ENCODE measurements at regions not wholly inside any gene's neighbourhood (a gene's known extent, or its start where the extent isn't known, plus 50 kb on each side); places are given as distances from the start of the nearest gene placed in this dataset.

DNA sequence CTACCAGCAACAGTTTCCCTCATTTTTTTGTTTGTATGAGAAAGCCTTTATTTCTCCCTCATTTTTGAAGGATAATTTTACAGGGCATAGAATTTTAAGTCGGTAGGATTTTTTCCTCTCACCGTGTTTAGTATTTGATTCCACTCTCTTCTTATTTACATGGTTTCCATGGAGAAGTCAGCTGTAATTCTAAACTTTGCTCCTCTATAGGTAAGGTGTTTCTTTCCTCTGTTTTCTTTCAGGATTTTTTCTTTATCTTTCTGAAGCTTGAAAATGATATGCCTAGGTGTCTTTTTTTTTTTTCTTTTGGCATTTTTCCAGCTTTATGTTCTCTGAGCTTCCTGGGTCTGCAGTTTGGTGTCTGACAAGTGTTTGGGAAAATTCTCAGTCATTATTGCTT, 75.6 kb upstream of the ETV6 start:
- ATAC-seq: no peak
- Mint-ChIP-seq H3K27me3 (ENCODE audit: low read depth) (peaks cover 29% of the 10 kb centered on the region), H3K9me3 (ENCODE audit: insufficient read depth) (no peaks in the 10 kb centered on the region), H3K4me1 (ENCODE audit: low read depth) (no peaks in the 10 kb centered on the region), H3K36me3 (ENCODE audit: low read depth) (peaks cover 5% of the 10 kb centered on the region), H3K27ac (no peak overlapping the region), H3K4me3 (no peak overlapping the region)
- CTCF ChIA-PET: interaction anchor here (1.5 kb wide), 1 partner anchor 459 kb away, joined by 8 read pairs; no protein-coding TSS in a partner anchor
- no peak for DNase-seq
- POLR2A ChIA-PET: no interaction called here

GRCh38 chr12:11576104-11576503, 73.4 kb upstream of the ETV6 start:
- Mint-ChIP-seq H3K36me3 (ENCODE audit: low read depth) (peaks cover 5% of the 10 kb centered on the region), H3K9me3 (ENCODE audit: insufficient read depth) (no peaks in the 10 kb centered on the region), H3K4me1 (ENCODE audit: low read depth) (no peaks in the 10 kb centered on the region), H3K27me3 (ENCODE audit: low read depth) (peaks cover 31% of the 10 kb centered on the region), H3K27ac (no peak overlapping the region), H3K4me3 (no peak overlapping the region)
- no peak for ATAC-seq
- no peak for DNase-seq
- ChIA-PET CTCF (interaction anchor here (1.8 kb wide), 1 partner anchor 457 kb away, joined by 14 read pairs; no protein-coding TSS in a partner anchor), POLR2A (no interaction called here)

- no peak overlapping the region for H3K27ac Mint-ChIP-seq
- H3K4me3 Mint-ChIP-seq: no peak overlapping the region
- peaks cover 28% of the 10 kb centered on the region for H3K27me3 Mint-ChIP-seq (ENCODE audit: low read depth)
- ChIA-PET CTCF (interaction anchor here (1.7 to 1.9 kb wide), 2 partner anchors 23 to 456 kb away, joined by 8 to 12 read pairs; no protein-coding TSS in a partner anchor), POLR2A (interaction anchor here (0.6 kb wide), 1 partner anchor 561 kb away, joined by 3 read pairs; no protein-coding TSS in a partner anchor)
- no peak for ATAC-seq
- H3K4me1 Mint-ChIP-seq (ENCODE audit: low read depth): peaks cover 2% of the 10 kb centered on the region
- peaks cover 5% of the 10 kb centered on the region for H3K36me3 Mint-ChIP-seq (ENCODE audit: low read depth)
- DNase-seq: no peak
- H3K9me3 Mint-ChIP-seq (ENCODE audit: insufficient read depth): no peaks in the 10 kb centered on the region
Observed at GRCh38 chr12:11577658-11578260, 71.7 kb upstream of the ETV6 start.

DNA sequence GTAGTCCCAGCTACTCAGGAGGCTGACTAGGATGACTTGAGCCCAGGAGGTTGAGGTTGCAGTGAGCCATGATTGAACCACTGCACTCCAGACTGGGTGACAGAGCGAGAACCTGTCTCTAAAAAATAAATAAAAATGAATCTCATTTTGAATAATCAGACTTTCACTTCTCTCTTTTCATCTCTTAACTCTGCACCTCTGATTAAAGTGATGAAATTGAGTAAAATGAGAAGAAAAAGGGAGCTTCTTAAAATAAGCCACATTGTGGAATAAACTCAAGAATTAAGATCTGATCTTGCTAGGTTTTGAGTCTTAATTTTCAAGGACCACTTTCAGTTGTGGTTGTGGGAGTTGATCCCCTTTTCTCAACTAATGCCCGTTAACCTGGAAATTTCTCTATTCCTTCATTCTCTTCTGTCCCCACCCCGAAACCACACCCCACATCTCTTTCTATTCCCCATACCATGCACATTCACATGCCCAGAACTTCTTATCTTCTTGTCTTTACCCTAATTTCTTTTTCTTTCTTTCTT, 70.9 kb upstream of the ETV6 start:
- Mint-ChIP-seq H3K9me3 (ENCODE audit: insufficient read depth) (no peaks in the 10 kb centered on the region), H3K27ac (no peak overlapping the region), H3K4me3 (no peak overlapping the region), H3K27me3 (ENCODE audit: low read depth) (peaks cover 31% of the 10 kb centered on the region), H3K4me1 (ENCODE audit: low read depth) (peaks cover 2% of the 10 kb centered on the region), H3K36me3 (ENCODE audit: low read depth) (peaks cover 5% of the 10 kb centered on the region)
- ChIA-PET CTCF (interaction anchor here (1.7 to 1.9 kb wide), 2 partner anchors 23 to 455 kb away, joined by 8 to 12 read pairs; no protein-coding TSS in a partner anchor), POLR2A (no interaction called here)
- no peak for ATAC-seq
- no peak for DNase-seq

GRCh38 chr12:11580125-11580751, 69.2 kb upstream of the ETV6 start:
- CTCF ChIA-PET: interaction anchor here (1.0 to 5.2 kb wide), 15 partner anchors 10 to 752 kb away, joined by 3 to 142 read pairs (median 4); partner anchors contain the start of gene BCL2L14
- no peak overlapping the region for H3K4me3 Mint-ChIP-seq
- DNase-seq (no peak), ATAC-seq (no peak)
- POLR2A ChIA-PET: interaction anchor here (1.5 kb wide), 1 partner anchor 35 kb away, joined by 4 read pairs; no protein-coding TSS in a partner anchor
- no peak overlapping the region for H3K27ac Mint-ChIP-seq
- no peaks in the 10 kb centered on the region for H3K36me3 Mint-ChIP-seq (ENCODE audit: low read depth)
- H3K27me3 Mint-ChIP-seq (ENCODE audit: low read depth): peaks cover 30% of the 10 kb centered on the region
- peaks cover 2% of the 10 kb centered on the region for H3K4me1 Mint-ChIP-seq (ENCODE audit: low read depth)
- no peaks in the 10 kb centered on the region for H3K9me3 Mint-ChIP-seq (ENCODE audit: insufficient read depth)

- peaks cover 27% of the 10 kb centered on the region for H3K27me3 Mint-ChIP-seq (ENCODE audit: low read depth)
- H3K27ac Mint-ChIP-seq: no peak overlapping the region
- DNase-seq (peak; percentile 81), ATAC-seq (no peak)
- H3K36me3 Mint-ChIP-seq (ENCODE audit: low read depth): no peaks in the 10 kb centered on the region
- H3K4me1 Mint-ChIP-seq (ENCODE audit: low read depth): peaks cover 2% of the 10 kb centered on the region
- ChIA-PET CTCF (interaction anchor here (0.6 to 5.2 kb wide), 19 partner anchors 9 to 753 kb away, joined by 3 to 142 read pairs (median 5); partner anchors contain the start of gene BCL2L14), POLR2A (interaction anchor here (1.0 kb wide), 1 partner anchor 452 kb away, joined by 3 read pairs; no protein-coding TSS in a partner anchor)
- no peak overlapping the region for H3K4me3 Mint-ChIP-seq
- H3K9me3 Mint-ChIP-seq (ENCODE audit: insufficient read depth): no peaks in the 10 kb centered on the region
Observed at GRCh38 chr12:11581179-11581755, 68.2 kb upstream of the ETV6 start.

DNA sequence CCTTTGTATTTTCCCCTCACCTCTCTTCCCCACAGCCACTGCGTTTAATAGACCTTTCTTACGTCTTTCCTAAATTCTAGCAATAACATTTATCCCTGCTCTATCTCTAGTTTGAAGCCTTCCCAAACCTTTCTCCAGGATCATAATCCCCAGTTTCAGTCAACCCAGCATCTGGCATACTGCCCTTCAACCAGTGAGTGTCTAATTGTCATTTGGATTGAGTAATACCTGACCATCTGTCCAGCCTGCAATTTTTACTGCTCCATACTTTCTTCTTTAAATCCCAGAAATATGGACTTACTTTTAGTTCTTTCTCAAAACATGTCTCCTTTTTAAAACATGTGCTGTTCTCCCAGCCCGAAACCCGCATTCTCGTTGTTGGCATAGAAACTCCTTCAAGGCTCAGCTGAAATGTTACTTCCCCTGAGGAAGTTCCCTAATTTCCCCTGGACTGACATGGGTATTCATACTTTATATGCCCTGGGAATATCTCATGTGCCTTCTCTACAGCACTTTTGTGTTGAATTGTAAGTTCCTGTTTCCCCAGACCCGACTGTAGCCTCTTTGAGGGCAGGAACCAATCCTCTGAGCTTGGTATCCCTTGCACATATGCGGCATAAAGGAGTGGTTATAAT, 65.1 kb upstream of the ETV6 start:
- Mint-ChIP-seq H3K27ac (no peak overlapping the region), H3K4me1 (ENCODE audit: low read depth) (peaks cover 2% of the 10 kb centered on the region), H3K27me3 (ENCODE audit: low read depth) (peaks cover 28% of the 10 kb centered on the region), H3K36me3 (ENCODE audit: low read depth) (no peaks in the 10 kb centered on the region), H3K9me3 (ENCODE audit: insufficient read depth) (no peaks in the 10 kb centered on the region), H3K4me3 (no peak overlapping the region)
- no peak for ATAC-seq
- ChIA-PET CTCF (interaction anchor here (1.0 to 5.2 kb wide), 6 partner anchors 37 to 452 kb away, joined by 3 to 142 read pairs (median 22); no protein-coding TSS in a partner anchor), POLR2A (no interaction called here)
- no peak for DNase-seq

DNA sequence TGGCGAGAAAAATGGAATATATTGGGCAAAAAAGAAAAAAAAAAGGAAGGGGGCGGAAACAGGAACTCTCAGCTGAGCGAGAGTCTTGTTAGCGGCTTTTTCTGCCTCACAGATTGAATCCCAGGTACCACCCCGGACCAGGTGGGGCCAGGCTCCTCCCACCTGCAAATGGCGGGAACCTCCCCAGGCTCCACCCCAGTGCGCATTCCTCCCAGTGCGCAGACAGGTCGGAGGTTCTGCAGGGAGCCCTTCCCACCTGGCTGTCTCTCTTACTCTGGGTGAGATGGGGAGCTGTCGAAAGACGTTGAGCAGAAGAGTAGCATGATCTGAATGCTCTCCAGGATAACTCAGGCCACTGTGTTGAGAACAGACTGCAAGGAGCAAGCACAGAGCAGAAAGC, 57.0 kb upstream of the ETV6 start:
- H3K4me1 Mint-ChIP-seq (ENCODE audit: low read depth): no peaks in the 10 kb centered on the region
- no peak overlapping the region for H3K27ac Mint-ChIP-seq
- no peaks in the 10 kb centered on the region for H3K9me3 Mint-ChIP-seq (ENCODE audit: insufficient read depth)
- no peak overlapping the region for H3K4me3 Mint-ChIP-seq
- peaks cover 15% of the 10 kb centered on the region for H3K27me3 Mint-ChIP-seq (ENCODE audit: low read depth)
- DNase-seq (no peak), ATAC-seq (no peak)
- ChIA-PET POLR2A (no interaction called here), CTCF (no interaction called here)
- H3K36me3 Mint-ChIP-seq (ENCODE audit: low read depth): no peaks in the 10 kb centered on the region

- DNase-seq (no peak), ATAC-seq (no peak)
- Mint-ChIP-seq H3K9me3 (ENCODE audit: insufficient read depth) (no peaks in the 10 kb centered on the region), H3K27me3 (ENCODE audit: low read depth) (peaks cover 16% of the 10 kb centered on the region), H3K27ac (no peak overlapping the region), H3K4me3 (no peak overlapping the region), H3K4me1 (ENCODE audit: low read depth) (no peaks in the 10 kb centered on the region), H3K36me3 (ENCODE audit: low read depth) (no peaks in the 10 kb centered on the region)
- CTCF ChIA-PET: no interaction called here
- POLR2A ChIA-PET: no interaction called here
Observed at GRCh38 chr12:11593013-11593412, 56.5 kb upstream of the ETV6 start.

- Mint-ChIP-seq H3K27me3 (ENCODE audit: low read depth) (peaks cover 21% of the 10 kb centered on the region), H3K9me3 (ENCODE audit: insufficient read depth) (no peaks in the 10 kb centered on the region), H3K27ac (no peak overlapping the region), H3K4me1 (ENCODE audit: low read depth) (no peaks in the 10 kb centered on the region), H3K4me3 (no peak overlapping the region), H3K36me3 (ENCODE audit: low read depth) (no peaks in the 10 kb centered on the region)
- no peak for ATAC-seq
- ChIA-PET CTCF (interaction anchor here (1.4 kb wide), 1 partner anchor 12 kb away, joined by 3 read pairs; no protein-coding TSS in a partner anchor), POLR2A (no interaction called here)
- DNase-seq: no peak
Observed at GRCh38 chr12:11595080-11595479, 54.4 kb upstream of the ETV6 start.

DNA sequence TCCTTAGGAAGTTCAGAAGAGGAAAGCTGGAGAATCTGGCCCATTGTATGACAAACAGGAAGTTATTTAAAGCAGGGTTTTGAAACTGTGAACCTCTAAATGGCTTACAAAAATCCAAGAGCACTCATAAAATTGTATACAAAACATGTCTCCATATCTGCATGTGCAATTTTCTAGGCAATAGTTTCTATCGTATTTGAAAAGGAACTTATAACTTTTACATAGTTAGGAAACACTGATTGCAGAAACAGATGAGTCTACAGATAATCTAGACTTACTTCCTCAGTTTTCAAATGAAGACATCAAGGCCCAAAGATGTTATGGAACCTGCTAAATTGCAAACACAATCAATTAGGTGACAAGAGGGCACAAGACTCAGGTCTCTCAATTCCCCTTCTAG, 53.3 kb upstream of the ETV6 start:
- ATAC-seq: no peak
- POLR2A ChIA-PET: no interaction called here

More for the DNA sequence above, 53.3 kb upstream of the ETV6 start:
- Mint-ChIP-seq H3K27me3 (ENCODE audit: low read depth) (peaks cover 17% of the 10 kb centered on the region), H3K36me3 (ENCODE audit: low read depth) (no peaks in the 10 kb centered on the region), H3K4me3 (no peak overlapping the region), H3K27ac (no peak overlapping the region), H3K9me3 (ENCODE audit: insufficient read depth) (no peaks in the 10 kb centered on the region), H3K4me1 (ENCODE audit: low read depth) (no peaks in the 10 kb centered on the region)
- CTCF ChIA-PET: no interaction called here
- no peak for DNase-seq
